ENCODE measurements at regions not wholly inside any gene's neighbourhood (a gene's known extent, or its start where the extent isn't known, plus 50 kb on each side); places are given as distances from the start of the nearest gene placed in this dataset.
"Not testable (repeated sequence)": the region's sequence is repeated elsewhere in the genome, so short reads cannot be mapped to it uniquely, and the experiment has no call there.

GRCh38 chr10:108566316-108567107 lies 1356.8 kb downstream of the XPNPEP1 start:
- FAIRE-seq: no peak

DNA sequence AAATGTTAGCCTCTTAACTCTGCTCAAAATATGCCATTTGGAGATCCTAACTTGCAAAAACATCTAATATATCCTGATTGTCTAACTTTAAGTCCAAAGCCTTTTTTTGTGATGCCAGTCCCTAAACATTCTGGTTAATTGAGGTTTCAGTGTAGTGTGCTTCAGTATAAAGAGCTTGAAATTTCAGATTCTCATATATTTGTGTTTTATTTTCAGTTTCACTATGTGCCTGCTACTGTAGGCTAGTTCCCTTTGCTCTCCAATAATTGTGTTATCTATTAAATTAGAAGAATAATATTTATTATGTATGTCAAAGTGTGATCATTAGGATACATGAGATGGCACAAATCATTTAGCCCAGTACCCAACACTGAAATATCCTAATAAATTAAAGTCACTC lies 1361.2 kb downstream of the XPNPEP1 start:
- no peak for FAIRE-seq

DNA sequence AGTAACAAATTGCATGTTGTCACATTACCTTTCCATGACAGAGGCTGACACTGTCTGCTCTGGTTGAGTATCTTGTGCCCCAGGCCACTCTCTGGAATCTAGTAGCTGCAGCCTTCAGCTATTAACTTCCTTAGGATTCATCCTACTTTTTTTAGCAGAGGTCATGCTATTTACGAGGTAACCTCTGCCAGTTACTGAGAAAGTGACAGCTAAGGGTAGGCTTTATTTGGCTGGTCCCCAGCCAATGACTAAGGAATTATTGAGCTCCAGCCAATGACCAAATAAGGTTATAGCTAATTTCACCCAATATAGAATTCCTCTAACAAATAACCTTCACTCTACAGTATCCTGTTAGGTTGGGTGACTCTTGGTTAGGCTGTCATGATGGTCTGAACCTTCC lies 1361.7 kb downstream of the XPNPEP1 start:
- no peak for FAIRE-seq

- FAIRE-seq: no peak
These were observed 1362.8 kb downstream of the XPNPEP1 start for GRCh38 chr10:108560488-108560887.

DNA sequence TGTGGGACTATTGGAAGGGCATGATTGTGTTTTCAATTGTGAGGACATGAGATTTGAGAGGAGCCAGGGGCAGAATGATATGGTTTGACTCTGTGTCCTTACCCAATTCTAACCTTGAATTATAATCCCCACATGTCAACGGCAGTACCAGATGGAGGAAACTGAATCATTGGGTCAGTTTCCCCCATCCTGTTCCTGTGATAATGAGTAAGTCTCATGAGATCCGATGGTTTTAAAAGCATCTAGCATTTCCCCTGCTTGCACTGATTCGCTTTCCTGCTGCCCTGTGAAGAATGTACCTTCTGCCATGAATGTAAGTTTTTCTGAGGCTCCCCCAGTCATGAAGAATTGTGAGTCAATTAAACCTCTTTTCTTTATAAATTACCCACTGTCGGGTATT lies 1367.1 kb downstream of the XPNPEP1 start:
- no peak for FAIRE-seq

GRCh38 chr10:108545921-108546320 lies 1377.4 kb downstream of the XPNPEP1 start:
- FAIRE-seq: no peak

DNA sequence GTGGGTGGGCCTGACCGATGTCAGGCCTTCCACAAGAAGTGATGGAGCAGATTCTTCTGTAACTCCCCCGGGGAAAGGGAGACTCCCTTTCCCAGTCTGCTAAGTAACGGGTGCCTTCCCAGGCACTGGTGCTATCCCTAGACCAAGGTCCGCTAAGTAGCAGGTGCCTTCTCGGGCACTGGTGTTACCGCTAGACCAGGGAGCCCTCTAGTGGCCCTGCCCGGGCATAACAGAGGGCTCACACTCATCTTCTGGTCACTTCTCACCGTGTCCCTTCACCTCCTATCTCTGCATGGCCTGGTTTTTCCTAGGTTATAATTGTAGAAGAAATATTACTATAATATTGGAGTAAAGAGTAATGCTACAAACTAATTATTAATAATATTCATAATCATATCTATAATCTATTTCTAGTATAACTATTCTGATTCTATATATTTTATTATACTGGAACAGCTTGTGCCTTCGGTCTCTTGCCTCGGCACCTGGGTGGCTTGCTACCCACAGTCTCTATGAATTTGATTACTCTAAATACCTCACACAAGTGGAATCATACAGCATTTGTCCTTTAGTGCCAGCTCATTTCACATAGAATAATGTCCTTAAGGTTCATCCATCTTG lies 1378.7 kb downstream of the XPNPEP1 start:
- FAIRE-seq: no peak

DNA sequence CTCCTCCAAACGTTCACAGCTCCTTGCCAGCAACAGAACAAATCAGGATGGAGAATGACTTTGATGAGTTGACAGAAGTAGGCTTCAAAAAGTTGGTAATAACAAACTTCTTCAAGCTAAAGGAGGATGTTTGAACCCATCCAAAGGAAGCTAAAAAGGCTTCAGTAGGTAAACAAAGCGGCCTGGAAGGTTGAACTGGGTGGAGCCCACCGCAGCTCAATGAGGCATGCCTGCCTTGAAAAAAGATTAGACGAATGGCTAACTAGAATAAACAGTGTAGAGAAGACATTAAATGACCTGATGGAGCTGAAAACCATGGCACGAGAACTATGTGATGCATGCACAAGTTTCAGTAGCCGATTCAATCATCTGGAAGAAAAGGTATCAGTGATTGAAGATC lies 1369.0 kb upstream of the SORCS1 start:
- FAIRE-seq: not testable (repeated sequence)

- FAIRE-seq: no peak
These were observed 1358.7 kb upstream of the SORCS1 start for GRCh38 chr10:108523016-108523800.

DNA sequence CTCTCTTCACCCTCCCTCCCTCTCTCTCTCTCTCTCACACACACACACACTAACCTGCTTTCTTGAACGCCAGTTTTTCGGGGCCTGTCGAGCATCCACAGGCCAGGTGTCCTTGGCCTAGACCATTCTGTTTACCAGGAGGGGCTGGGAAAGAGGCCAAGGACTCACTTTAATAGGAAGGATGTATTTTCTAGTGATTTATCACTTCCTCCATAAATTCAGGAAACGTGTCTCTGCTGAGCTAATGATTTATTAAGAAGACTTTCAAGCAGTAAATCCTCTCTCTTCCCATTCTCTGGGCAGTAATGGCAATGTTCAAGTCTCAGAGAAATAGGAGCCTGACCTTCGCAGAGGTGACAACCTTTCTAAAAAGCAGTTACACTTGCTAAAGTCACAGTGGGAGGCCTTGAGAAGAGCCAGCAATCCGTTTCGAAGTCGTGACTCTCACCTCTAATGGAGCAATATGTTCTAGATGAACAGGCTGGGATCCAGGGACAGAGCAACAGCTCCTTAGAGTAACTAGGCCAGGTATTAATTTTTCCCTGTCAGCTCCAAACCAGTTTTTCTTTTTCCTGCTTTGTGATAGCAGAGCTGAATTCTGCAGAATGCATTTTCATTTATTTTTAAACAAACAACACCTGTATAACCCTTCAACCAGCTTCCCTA lies 1357.5 kb upstream of the SORCS1 start:
- no peak for FAIRE-seq

- no peak for FAIRE-seq
These were observed 1351.3 kb upstream of the SORCS1 start for GRCh38 chr10:108515821-108516220.

- no peak for FAIRE-seq
These were observed 1335.9 kb upstream of the SORCS1 start for GRCh38 chr10:108500396-108500795.

GRCh38 chr10:108496106-108496505 lies 1331.6 kb upstream of the SORCS1 start:
- FAIRE-seq: no peak

DNA sequence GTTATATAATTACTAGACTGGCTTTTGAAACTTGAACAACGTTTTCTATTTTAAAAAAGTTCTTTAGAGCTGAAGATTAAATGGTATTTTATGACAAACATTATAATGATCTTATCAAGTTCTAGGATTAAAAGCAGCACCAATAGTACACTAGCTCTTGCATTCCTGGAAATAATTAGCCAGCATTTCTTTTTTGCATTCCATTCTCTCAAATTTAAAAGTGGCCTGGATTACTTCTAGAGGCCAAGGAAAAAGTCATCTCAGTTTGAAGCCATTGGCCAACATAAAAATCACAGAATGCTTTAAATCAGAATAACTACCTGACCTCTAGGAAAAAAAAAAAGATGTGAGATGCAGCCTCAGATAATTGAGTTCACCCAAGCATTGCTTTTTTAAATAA lies 1326.4 kb upstream of the SORCS1 start:
- FAIRE-seq: no peak

DNA sequence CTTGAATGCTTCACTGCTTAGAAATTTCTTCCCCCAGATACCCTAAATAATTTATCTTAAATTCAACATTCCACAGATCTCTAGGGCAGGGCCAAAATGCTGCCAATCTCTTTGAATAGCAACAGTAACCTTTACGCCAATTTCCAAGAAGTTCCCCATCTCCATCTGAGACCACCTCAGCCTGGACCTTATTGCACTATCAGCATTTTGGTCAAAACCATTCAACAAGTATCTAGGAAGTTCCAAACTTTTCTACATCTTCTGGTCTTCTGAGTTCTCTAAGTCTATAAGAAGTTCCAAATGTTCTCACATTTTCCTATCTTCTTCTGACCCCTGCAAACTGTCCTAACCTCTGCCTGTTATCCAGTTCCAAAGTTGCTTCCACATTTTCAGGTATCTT lies 1306.9 kb upstream of the SORCS1 start:
- no peak for FAIRE-seq

GRCh38 chr10:108469940-108470339 lies 1305.4 kb upstream of the SORCS1 start:
- FAIRE-seq: no peak

- no peak for FAIRE-seq
These were observed 1301.5 kb upstream of the SORCS1 start for GRCh38 chr10:108465871-108466641.

- no peak for FAIRE-seq
These were observed 1297.5 kb upstream of the SORCS1 start for GRCh38 chr10:108462005-108462404.

GRCh38 chr10:108454793-108455192 lies 1290.3 kb upstream of the SORCS1 start:
- no peak for FAIRE-seq

GRCh38 chr10:108454224-108454623 lies 1289.7 kb upstream of the SORCS1 start:
- no peak for FAIRE-seq

DNA sequence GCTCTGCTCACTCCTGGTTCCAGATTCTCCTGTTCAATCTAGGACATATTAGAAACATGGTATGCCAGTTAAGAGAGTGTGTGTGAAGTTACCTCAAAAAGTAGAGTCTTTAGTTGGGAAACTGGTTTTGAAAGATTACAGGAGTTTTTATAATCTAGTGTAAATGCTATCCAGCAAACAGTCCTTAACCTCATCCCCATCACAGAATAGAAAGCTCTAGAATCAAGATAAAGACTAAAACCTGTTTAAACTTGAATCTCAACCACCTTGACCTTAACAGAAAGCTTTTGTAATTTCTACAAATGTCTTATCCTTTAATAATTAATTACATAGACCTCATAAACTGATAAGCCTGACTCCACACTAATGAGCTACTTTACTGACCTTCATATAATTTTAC lies 1288.7 kb upstream of the SORCS1 start:
- FAIRE-seq: no peak

- FAIRE-seq: no peak
These were observed 1288.0 kb upstream of the SORCS1 start for GRCh38 chr10:108452533-108452932.

GRCh38 chr10:108450280-108450679 lies 1285.8 kb upstream of the SORCS1 start:
- FAIRE-seq: no peak
